Astrocyte of the spinal cord (primary cell): ENCODE measurements at regions not wholly inside any gene's neighbourhood (a gene's known extent, or its start where the extent isn't known, plus 50 kb on each side); places are given as distances from the start of the nearest gene placed in this dataset.

Source experiments
- DNase-seq: peaks from one replicate; pipeline ENCODE4 v3.0.0; 2011; ENCODE audit warnings: low read depth, low spot score
- H3K4me3 ChIP-seq: 2 replicates; pipeline ENCODE4 v1.5.1; 2011; ENCODE audit warnings: low read depth, mild to moderate bottlenecking, low read length, moderate library complexity
- CTCF ChIP-seq: IDR thresholded peaks from 2 replicates; pipeline ENCODE4 v1.5.1; 2012; ENCODE audit warnings: low read depth, mild to moderate bottlenecking, low read length, inconsistent platforms
- in situ Hi-C: cut with HindIII; loops from 2 replicates; pipeline ENCODE4 v1.10.0; 2017; ENCODE audit warnings: low sequenced_read_pairs

DNA sequence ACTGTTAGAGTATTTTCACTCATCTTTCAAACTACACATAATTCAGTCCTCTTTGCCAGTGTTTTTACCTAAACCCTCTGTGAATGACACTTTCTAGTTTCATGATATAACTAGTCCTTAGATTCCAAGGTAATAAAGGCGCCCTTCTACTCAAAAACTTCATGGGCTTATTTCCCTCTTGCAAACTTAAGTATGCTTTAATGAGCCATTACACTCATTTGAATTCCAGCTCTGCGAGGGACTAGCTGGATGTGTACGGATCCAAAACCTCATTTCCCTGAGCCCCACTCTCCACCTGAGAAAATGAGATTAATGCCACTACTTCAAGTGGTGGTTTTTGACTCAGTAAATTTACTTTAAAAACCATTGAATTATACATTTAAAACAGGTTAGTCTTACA is 141.1 kb downstream of the NDUFA12 start:
- no peak overlapping the region for H3K4me3 ChIP-seq
- no peak for TF ChIP-seq CTCF
- no peak for DNase-seq
- in situ Hi-C loops, result no loop called here

GRCh38 chr12:94856324-94856723 is 147.2 kb downstream of the NDUFA12 start:
- no peak for DNase-seq
- in situ Hi-C loops, result no loop called here
- no peak for TF ChIP-seq CTCF
- no peak overlapping the region for H3K4me3 ChIP-seq

DNA sequence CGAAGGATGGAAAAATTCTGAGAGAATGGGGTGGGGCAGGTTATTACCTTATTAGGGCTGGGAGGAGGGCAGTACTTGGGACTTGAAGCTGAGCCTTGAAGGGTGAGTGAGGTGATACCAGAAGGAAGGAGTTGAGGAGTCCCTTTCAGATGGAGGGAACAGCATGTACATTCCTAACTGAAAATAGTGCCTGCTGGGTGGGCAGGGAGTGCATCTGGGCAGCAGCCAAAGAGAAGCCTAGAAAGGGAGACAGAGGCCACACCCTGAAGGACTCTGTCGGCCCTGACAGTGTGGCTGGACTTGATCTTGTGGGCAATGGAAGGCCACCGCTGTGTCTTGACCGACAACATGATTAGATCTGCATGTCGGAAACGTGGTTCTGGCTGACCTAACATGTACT is 147.6 kb downstream of the NDUFA12 start:
- in situ Hi-C loops, result no loop called here
- DNase-seq, result no peak
- no peak for TF ChIP-seq CTCF

DNA sequence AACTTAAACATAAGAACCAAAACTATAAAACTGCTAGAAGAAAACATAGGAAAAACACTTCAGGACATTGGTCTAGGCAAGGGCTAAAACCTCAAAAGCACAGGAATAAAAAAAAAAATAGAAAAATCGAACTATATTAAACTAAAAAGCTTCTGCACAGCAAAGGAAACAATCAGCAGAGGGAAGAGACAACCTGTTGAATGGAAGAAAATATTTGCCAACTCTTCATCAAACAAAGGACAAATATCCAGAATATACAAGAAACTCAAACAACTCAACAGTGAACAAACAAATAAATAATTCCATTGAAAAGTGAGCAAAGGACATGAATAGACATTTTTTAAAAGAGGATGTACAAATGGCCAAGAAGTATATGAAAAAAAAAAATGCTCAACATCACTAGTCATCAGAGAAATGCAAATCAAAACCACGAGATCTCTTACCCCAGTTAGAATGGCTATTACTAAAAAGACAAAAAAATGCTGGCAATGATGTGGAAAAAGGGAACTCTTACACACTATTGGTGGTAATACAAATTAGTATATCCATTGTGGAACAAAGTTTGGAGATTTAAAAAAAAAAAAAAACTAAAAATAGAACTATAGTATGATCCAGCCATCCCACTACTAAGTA is 152.0 kb downstream of the NDUFA12 start:
- in situ Hi-C loops, result no loop called here
- TF ChIP-seq CTCF, result no peak
- H3K4me3 ChIP-seq, result no peak overlapping the region
- DNase-seq, result no peak

More for the DNA sequence above, 147.6 kb downstream of the NDUFA12 start:
- H3K4me3 ChIP-seq, result no peak overlapping the region

DNA sequence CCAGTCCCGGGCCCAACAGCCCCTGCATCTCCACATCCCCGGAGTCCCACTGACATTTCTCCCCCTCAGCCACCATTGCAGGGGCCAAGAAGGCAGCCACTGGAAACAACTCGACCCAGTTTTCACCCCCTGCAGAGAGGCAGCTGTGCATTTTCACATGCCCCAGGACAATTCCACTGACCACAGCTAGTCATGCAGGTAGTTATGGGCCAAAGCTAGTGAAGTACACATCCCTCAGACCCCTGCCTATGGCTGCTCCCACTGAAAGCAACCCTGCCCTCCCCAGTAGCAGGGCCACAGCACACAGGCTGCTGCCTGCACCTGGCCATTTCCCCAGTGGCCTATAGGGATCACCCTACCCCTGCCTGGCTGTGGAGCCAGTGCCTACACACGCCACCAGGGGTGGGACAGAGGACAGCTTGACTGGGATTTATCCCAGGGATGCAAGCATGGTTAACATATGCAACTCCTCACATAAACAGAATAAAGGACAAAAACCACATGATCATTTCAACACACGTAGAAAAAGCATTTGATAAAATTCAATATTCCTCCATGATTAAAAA is 154.0 kb downstream of the NDUFA12 start:
- TF ChIP-seq CTCF, result no peak
- in situ Hi-C loops, result no loop called here
- no peak overlapping the region for H3K4me3 ChIP-seq
- no peak for DNase-seq

DNA sequence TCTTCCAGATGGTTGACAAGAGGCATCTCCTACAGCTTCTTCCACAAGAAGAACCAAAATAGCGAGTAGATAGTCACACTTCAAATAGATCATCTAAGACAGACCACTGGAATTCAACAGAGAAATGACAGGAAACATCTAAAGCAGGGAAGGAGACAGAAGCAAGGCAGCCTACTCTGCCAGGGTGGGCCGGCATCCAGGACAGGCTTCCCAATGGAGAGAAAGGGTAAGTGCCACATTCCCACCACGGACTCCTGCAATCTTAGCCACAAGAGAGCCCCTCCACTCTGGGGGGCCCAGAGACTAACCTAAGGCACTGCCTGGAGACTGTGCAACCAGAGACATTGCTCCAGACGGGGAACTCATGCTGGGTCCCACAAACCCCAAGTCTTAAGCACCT is 154.5 kb downstream of the NDUFA12 start:
- in situ Hi-C loops, result no loop called here
- no peak overlapping the region for H3K4me3 ChIP-seq
- DNase-seq, result no peak
- TF ChIP-seq CTCF, result no peak
